ENCODE measurements at regions not wholly inside any gene's neighbourhood (a gene's known extent, or its start where the extent isn't known, plus 50 kb on each side); places are given as distances from the start of the nearest gene placed in this dataset.
A peak's percentile ranks its signal among the peaks of the same experiment; 100 is the strongest.
"Not testable (repeated sequence)": the region's sequence is repeated elsewhere in the genome, so short reads cannot be mapped to it uniquely, and the experiment has no call there.

GRCh38 chr9:115756736-115757135 lies 396.9 kb upstream of the PAPPA start:
- DNase-seq = no peak

GRCh38 chr9:115757461-115757860 lies 396.1 kb upstream of the PAPPA start:
- DNase-seq = no peak

GRCh38 chr9:115758441-115758840 lies 395.1 kb upstream of the PAPPA start:
- no peak for DNase-seq

GRCh38 chr9:115759426-115759825 lies 394.2 kb upstream of the PAPPA start:
- DNase-seq = no peak

- DNase-seq = no peak
Observed at GRCh38 chr9:115764645-115765044, 388.9 kb upstream of the PAPPA start.

GRCh38 chr9:115765060-115765459 lies 388.5 kb upstream of the PAPPA start:
- DNase-seq = no peak

GRCh38 chr9:115766370-115766955 lies 387.1 kb upstream of the PAPPA start:
- no peak for DNase-seq

- no peak for DNase-seq
Observed at GRCh38 chr9:115770521-115770920, 383.1 kb upstream of the PAPPA start.

- DNase-seq = no peak
Observed at GRCh38 chr9:115775659-115776058, 377.9 kb upstream of the PAPPA start.

- DNase-seq = peak; percentile 67
Observed at GRCh38 chr9:115777610-115778009, 376.0 kb upstream of the PAPPA start.

- DNase-seq = no peak
Observed at GRCh38 chr9:115781070-115781736, 372.4 kb upstream of the PAPPA start.

GRCh38 chr9:115786321-115786720 lies 367.3 kb upstream of the PAPPA start:
- no peak for DNase-seq

- DNase-seq = no peak
Observed at GRCh38 chr9:115790520-115790919, 363.1 kb upstream of the PAPPA start.

- no peak for DNase-seq
Observed at GRCh38 chr9:115794921-115795475, 358.6 kb upstream of the PAPPA start.

- no peak for DNase-seq
Observed at GRCh38 chr9:115799734-115800133, 353.9 kb upstream of the PAPPA start.

GRCh38 chr9:115804206-115804605 lies 349.4 kb upstream of the PAPPA start:
- no peak for DNase-seq

GRCh38 chr9:115808108-115808507 lies 345.5 kb upstream of the PAPPA start:
- DNase-seq = no peak

- no peak for DNase-seq
Observed at GRCh38 chr9:115808695-115809094, 344.9 kb upstream of the PAPPA start.

- no peak for DNase-seq
Observed at GRCh38 chr9:115810166-115810565, 343.4 kb upstream of the PAPPA start.

- DNase-seq = no peak
Observed at GRCh38 chr9:115814081-115814480, 339.5 kb upstream of the PAPPA start.

- DNase-seq = no peak
Observed at GRCh38 chr9:115815786-115816185, 337.8 kb upstream of the PAPPA start.

GRCh38 chr9:115818651-115819050 lies 334.9 kb upstream of the PAPPA start:
- not testable (repeated sequence) for DNase-seq

- no peak for DNase-seq
Observed at GRCh38 chr9:115832031-115832430, 321.6 kb upstream of the PAPPA start.

GRCh38 chr9:115837618-115838017 lies 316.0 kb upstream of the PAPPA start:
- DNase-seq = no peak

GRCh38 chr9:115838417-115838816 lies 315.2 kb upstream of the PAPPA start:
- no peak for DNase-seq
